GM19324 (cell line): ENCODE measurements at regions not wholly inside any gene's neighbourhood (a gene's known extent, or its start where the extent isn't known, plus 50 kb on each side); places are given as distances from the start of the nearest gene placed in this dataset.

Experiments used
- ATAC-seq: cut with Tn5 transposase; IDR thresholded peaks from one replicate; pipeline ENCODE4 v1.9.1; 2021; ENCODE audit warnings: mild to moderate bottlenecking, moderate library complexity; ENCODE audit not compliant: unreplicated experiment, low FRiP score

DNA sequence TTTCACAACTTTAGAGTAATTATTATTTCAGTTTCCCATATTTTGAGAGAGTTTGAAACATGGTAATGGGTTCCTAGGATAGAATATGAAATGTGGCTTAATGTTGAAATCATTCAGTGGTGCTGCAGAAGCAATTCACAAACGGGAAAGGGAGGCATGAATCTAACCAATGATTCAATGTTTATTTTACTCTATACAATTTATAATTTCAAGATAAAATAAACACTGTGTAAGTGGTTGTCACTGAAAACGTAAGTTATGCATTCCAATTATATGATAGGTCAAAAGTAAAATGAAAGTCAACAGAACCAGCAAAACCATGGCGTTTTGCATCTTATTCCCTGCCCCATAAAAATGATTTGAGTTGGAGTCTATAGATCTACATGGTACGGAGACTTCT lies 1207.1 kb upstream of the CDH18 start:
- no peak for ATAC-seq

DNA sequence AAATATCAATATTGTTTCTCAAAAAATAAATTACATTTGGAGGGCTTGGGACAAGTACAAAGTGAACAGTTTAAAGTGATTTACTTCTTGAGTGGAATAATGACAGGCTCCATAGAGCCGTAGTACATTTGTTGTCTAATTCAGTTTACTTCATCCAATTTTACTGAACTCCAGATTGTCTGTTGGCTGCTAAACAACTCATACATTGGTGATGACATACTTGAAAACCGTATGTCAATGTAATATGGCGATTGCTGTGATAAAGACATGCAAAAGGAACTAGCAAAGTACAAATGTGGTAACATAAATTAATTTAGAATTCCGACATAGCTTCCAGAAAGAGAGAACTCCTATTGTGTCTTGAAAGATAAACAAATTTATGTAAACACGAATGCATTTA lies 1197.5 kb upstream of the CDH18 start:
- no peak for ATAC-seq

- ATAC-seq = no peak
Measured at GRCh38 chr5:21184581-21184980, 1196.6 kb upstream of the CDH18 start.

- ATAC-seq = no peak
Measured at GRCh38 chr5:21181609-21182125, 1193.7 kb upstream of the CDH18 start.

GRCh38 chr5:21173526-21173925 lies 1185.5 kb upstream of the CDH18 start:
- no peak for ATAC-seq

- no peak for ATAC-seq
Measured at GRCh38 chr5:21173036-21173435, 1185.0 kb upstream of the CDH18 start.

DNA sequence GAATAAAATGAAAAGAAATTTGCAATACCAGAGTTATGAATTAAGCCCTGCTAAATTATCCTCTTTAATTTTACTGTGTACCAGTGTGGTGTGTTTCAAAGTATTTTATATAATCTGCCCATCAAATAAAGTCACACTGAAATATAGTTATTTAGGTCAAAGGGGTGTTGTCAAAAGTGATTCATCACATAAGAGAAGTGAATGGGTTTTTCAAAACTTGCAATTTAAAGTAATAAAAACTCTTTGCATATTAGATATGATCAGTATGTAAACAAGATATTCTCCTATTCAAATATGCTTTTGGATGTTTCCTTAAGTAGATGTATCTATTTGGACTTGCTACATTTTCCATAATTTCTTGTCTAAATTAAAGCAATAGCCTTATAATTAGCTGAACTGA lies 1183.0 kb upstream of the CDH18 start:
- no peak for ATAC-seq

- ATAC-seq = no peak
Measured at GRCh38 chr5:21168557-21168956, 1180.6 kb upstream of the CDH18 start.

- no peak for ATAC-seq
Measured at GRCh38 chr5:21165344-21165743, 1177.3 kb upstream of the CDH18 start.

DNA sequence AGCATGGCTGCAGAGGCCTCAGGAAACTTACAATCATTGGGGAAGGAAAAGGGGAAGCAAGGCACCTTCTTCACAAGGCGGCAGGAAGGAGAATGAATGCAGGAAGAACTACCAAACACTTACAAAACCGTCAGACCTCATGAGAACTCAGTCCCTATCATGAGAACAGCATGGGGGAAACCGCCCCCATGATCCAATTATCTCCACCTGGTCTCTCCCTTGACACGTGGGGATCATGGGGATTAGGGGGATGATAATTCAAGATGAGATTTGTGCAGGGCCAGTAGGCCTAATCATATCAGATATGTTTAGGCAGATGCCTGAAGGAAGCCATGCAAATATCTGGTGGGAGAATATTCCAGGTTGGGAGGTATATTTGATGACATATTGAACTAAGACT lies 1176.4 kb upstream of the CDH18 start:
- no peak for ATAC-seq

DNA sequence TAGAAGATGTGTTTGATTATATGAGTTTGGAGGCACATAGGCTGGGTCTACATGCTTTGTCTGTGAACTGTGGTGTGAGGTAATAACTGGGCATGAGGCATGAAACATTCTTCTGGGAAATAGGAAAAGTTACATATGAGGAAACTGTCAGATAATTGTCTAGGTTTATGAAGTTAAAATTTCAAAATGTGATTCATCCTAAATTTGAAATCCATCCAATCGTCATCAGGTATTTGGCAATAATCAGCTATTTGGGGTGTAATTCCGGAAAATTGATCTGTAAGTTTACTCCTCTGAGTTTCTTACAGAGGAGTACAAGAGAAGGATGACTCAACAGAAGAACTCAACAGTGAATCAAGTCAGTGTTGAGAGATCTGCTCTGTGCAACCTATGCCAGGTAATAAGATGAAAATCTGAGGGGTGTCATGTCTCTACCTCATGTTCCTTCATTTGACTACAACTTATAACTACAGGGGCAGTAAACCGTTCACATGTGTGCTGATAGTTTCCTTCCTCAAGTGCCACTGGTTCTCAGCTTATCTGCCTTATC lies 1171.6 kb upstream of the CDH18 start:
- ATAC-seq = no peak

DNA sequence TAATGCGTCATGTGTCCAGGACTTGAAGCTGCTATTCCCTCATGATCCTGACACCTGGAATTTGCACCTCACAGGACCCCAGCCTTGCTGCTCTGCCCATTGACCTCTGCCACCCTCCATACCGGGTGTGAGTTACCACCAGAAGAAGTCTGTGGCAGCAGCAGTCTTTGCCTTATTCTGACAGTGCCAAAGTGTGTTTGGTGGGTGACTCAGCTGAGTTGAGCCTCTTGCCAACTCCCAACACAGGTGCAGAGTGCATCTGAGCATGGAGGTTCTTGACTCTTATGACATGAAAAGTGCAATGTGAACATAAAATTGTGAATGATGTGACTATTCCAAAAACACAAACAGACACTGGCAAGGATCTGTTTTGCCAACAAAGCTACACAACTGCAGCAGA lies 1166.5 kb upstream of the CDH18 start:
- ATAC-seq = no peak

DNA sequence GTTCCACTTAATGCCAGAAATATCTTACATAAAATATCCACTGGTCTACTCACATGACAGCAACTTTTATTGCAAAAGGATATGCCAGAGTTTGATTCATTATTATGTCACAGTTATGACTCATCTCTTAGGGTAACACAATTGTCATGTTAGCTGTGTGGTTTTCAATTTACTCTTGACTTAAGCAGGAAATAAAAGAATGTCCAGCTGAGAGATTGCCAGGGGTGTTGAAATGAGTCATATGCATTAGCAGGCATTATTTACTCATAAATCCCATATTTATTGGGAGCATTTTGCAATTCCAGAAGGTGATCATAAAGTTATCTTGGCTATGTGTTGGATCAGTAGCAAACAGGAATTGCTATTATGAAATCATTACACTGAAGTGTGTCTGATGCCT lies 1164.6 kb upstream of the CDH18 start:
- ATAC-seq = no peak

DNA sequence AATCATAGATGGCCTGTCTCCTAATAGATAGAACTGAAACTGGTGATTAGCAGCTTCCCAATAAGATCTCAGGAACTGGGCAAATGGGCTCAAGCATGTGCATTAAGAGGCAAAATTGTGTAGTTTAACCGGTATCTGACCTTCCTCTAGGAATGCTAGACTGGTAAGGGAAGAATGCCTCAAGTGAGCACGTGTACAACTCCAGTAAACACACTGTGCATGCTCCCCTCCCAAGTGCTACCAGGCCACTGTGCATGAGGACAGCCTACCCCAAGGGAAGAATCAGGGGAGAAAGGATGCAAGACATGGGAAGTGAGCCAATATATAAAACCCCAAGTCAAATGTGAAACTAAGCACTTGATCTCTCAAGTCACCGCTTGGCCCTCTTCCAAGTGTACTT lies 1157.4 kb upstream of the CDH18 start:
- ATAC-seq = no peak

DNA sequence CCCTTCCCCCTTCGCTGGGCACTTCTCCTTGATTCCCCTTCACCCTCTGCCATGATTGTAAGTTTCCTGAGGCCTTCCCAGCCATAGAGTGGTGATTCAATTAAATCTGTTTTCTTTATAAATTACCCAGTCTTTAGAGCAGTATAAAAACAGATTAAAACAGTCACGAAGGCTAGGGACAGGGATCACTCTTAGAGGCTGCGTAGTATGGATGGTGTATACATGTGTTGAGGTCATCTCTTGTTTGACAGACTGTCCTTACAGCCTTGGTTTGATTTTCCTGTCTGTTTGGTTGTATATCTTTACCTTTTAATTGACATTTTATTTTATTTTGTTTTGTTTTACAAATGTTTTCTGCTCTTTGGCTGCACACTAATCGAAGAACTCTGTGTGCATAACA lies 1155.7 kb upstream of the CDH18 start:
- no peak for ATAC-seq

GRCh38 chr5:21142791-21143190 lies 1154.8 kb upstream of the CDH18 start:
- no peak for ATAC-seq

DNA sequence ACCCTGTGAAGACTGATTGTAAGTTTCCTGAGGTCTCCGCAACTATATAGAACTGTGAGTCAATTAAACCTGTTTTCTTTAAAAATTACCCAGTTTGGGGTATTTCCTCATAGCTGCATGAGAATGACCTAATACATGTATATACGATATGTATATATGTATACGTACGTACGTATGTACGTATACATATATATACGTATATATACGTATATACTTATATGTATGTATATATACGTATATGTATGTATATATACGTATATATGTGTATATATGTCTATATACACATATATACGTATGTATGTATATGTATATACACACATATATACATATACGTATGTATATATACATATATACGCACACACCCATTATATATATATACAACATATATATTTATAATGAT lies 1153.0 kb upstream of the CDH18 start:
- no peak for ATAC-seq

DNA sequence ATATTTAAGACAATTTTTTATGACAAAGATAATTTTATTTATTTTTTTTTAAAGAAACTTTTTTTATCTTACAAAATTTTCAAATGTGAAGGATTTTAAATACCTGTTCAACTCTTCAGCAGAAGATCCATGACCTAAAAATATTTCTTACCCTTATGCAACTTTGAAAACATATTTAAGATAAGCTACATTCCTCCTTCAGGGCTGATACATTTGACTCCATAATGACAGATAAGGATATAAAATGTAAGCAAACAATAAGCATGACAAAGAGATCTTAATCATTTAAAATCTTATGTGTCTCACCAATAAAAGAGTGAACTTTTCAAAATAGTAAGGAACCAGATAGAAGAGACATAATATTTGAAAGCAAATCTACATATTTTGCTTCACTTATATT lies 1138.2 kb upstream of the CDH18 start:
- ATAC-seq = no peak

DNA sequence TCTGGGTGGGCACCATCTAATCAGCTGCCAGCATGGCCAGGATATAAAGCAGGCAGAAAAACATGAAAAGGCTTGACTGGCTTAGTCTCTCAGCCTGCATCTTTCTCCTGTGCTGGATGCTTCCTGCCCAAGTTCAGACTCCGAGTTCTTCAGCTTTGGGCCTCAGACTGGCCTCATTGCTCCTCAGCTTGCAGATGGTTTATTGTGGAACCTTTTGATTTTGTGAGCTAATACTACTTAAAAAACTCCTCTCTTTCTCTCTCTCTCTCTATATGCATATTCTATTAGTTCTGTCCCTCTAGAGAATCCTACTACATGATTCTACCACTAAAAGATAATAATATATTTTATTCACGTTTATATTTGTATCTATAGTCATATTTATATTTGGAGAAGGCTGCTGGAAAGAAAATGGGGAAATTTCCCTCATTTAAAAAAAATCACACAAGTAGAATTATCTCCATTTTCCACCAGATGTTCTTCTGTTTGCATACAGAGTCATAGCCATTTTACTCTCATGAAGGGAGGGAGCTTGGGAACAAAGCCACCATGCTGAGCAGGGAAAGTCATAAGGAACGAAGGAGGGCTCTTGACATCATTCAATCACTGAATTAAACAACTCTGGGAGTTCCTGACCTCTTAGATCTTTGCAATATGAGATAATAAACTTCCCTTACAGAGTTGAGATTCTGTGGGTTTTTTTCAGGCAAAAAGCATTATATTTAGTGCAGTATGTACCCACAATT lies 1137.4 kb upstream of the CDH18 start:
- ATAC-seq = no peak

DNA sequence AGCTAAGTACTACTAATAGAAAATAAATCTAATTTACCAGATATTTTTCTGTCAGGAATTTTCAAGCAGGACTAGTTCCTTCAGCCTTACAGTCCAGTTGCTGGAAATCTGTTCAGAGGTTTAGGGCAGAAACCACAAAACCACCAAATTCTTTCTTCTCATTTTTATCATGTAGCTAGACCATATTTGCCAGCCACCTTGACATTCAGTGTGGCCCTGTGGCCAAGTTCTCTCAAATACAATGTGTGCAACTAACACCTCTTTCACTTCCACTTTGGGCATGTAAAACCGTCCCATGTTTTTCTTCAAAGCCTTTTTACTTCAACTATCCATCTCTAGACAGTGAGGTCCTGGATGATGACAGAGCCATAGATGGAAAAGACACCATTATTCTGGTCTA lies 1133.2 kb upstream of the CDH18 start:
- ATAC-seq = no peak

- no peak for ATAC-seq
Measured at GRCh38 chr5:21097661-21098060, 1109.7 kb upstream of the CDH18 start.

GRCh38 chr5:21094619-21095018 lies 1106.6 kb upstream of the CDH18 start:
- ATAC-seq = no peak
